NCI-H82 (cell line): ENCODE measurements at regions not wholly inside any gene's neighbourhood (a gene's known extent, or its start where the extent isn't known, plus 50 kb on each side); places are given as distances from the start of the nearest gene placed in this dataset.

Experiments used
- DNase-seq: peaks from one replicate; lab custom pipeline; 2025; lab: John Stamatoyannopoulos, UW

GRCh38 chr13:40480012-40480914, 186.2 kb downstream of the FOXO1 start:
- no peak for DNase-seq

- DNase-seq: no peak
These were observed 185.4 kb downstream of the FOXO1 start for GRCh38 chr13:40480915-40481516.

GRCh38 chr13:40483601-40484000, 182.8 kb downstream of the FOXO1 start:
- no peak for DNase-seq

GRCh38 chr13:40484101-40484800, 182.2 kb downstream of the FOXO1 start:
- DNase-seq: no peak

- DNase-seq: no peak
These were observed 181.5 kb downstream of the FOXO1 start for GRCh38 chr13:40484974-40485373.

GRCh38 chr13:40485611-40486517, 180.6 kb downstream of the FOXO1 start:
- DNase-seq: no peak

GRCh38 chr13:40486518-40487163, 179.8 kb downstream of the FOXO1 start:
- DNase-seq: no peak

GRCh38 chr13:40488869-40489391, 177.5 kb downstream of the FOXO1 start:
- DNase-seq: no peak

- DNase-seq: peak; percentile 46
These were observed 176.2 kb downstream of the FOXO1 start for GRCh38 chr13:40490086-40490758.

- DNase-seq: no peak
These were observed 173.9 kb downstream of the FOXO1 start for GRCh38 chr13:40492511-40492910.

GRCh38 chr13:40494513-40494912, 171.9 kb downstream of the FOXO1 start:
- DNase-seq: no peak

GRCh38 chr13:40494946-40495620, 171.4 kb downstream of the FOXO1 start:
- DNase-seq: no peak

- DNase-seq: no peak
These were observed 170.8 kb downstream of the FOXO1 start for GRCh38 chr13:40495621-40496001.

GRCh38 chr13:40496035-40496810, 170.2 kb downstream of the FOXO1 start:
- DNase-seq: no peak

GRCh38 chr13:40498461-40498860, 168.0 kb downstream of the FOXO1 start:
- peak; percentile 80 for DNase-seq

- DNase-seq: peak; percentile 68
These were observed 164.2 kb downstream of the FOXO1 start for GRCh38 chr13:40502236-40502635.

GRCh38 chr13:40503011-40503410, 163.4 kb downstream of the FOXO1 start:
- no peak for DNase-seq

GRCh38 chr13:40503966-40504591, 162.4 kb downstream of the FOXO1 start:
- DNase-seq: no peak

GRCh38 chr13:40504641-40505040, 161.8 kb downstream of the FOXO1 start:
- DNase-seq: no peak
